Stimulated activated memory B cell treated with anti-CD40 and anti-IgM and Interleukin-4, amounts not matched to agents 10 μg/mL and 1 μg/mL and 100 μg/mL, for 72 hours (primary cell): ENCODE measurements at regions not wholly inside any gene's neighbourhood (a gene's known extent, or its start where the extent isn't known, plus 50 kb on each side); places are given as distances from the start of the nearest gene placed in this dataset.

Experiments
- ATAC-seq: fragments of 150-1000 bp; cut with Tn5 transposase; 2 replicates; pipeline ENCODE4 v1.10.0; 2021
- H3K27ac Mint-ChIP-seq: one replicate; pipeline ENCODE4 v1.8.0; 2022; ENCODE audit warnings: mild to moderate bottlenecking, mixed read lengths
- H3K27me3 Mint-ChIP-seq: one replicate; pipeline ENCODE4 v1.8.0; 2022; ENCODE audit warnings: mixed read lengths
- H3K36me3 Mint-ChIP-seq: one replicate; pipeline ENCODE4 v1.8.0; 2022; ENCODE audit warnings: mixed read lengths
- H3K4me1 Mint-ChIP-seq: one replicate; pipeline ENCODE4 v1.8.0; 2022; ENCODE audit warnings: mixed read lengths
- H3K4me3 Mint-ChIP-seq: one replicate; pipeline ENCODE4 v1.8.0; 2022; ENCODE audit warnings: mild to moderate bottlenecking, moderate library complexity, mixed read lengths
- H3K9me3 Mint-ChIP-seq: one replicate; pipeline ENCODE4 v1.8.0; 2022; ENCODE audit warnings: mixed read lengths

DNA sequence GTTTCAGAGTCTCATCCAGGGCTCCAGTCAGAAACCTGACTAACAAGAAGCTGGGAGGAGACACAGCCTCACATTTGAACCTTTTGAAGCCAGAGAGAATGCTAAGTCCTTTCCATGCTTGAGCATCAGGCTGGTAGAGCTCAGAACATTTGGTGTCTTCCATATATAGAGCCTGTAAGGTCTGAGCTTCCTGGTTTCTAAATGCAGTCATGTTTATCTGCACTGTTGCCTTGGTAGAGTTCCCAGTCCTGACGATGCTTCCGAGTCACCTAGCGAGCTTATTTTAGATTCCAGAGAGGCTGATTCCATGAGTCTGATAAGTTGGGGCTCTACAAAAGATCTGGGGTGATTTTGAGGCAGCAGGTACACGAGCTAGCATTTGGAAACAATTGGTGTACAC, 68.4 kb upstream of the SORL1 start:
- Mint-ChIP-seq H3K9me3 (no peaks in the 10 kb centered on the region), H3K36me3 (no peaks in the 10 kb centered on the region), H3K27me3 (no peaks in the 10 kb centered on the region), H3K4me1 (no peaks in the 10 kb centered on the region), H3K4me3 (no peak overlapping the region), H3K27ac (no peak overlapping the region)
- ATAC-seq = no peak

DNA sequence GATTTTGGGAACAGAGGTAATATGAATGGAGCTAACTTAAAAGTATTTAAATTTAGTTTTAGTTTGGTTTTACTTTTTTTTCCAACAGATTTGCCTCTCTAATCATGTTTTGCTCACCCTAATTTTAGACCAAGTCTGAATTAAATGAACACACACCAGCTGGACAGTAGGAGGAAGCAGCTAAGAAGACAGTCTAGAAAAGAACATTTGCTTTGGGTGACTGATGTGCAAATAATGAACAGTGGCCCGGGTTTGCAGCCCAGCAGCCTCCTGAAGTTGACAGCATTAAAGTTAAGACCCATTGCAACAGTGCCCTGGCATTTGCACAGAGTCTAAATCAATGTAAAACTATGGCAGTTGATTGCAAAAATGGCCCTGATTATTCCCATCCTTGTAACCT, 66.4 kb upstream of the SORL1 start:
- no peak for ATAC-seq
- H3K36me3 Mint-ChIP-seq = no peaks in the 10 kb centered on the region
- H3K4me3 Mint-ChIP-seq = no peak overlapping the region
- H3K9me3 Mint-ChIP-seq = no peaks in the 10 kb centered on the region
- no peaks in the 10 kb centered on the region for H3K4me1 Mint-ChIP-seq
- H3K27me3 Mint-ChIP-seq = no peaks in the 10 kb centered on the region
- no peak overlapping the region for H3K27ac Mint-ChIP-seq
